Mesendoderm (in vitro differentiated cells): ENCODE measurements at regions not wholly inside any gene's neighbourhood (a gene's known extent, or its start where the extent isn't known, plus 50 kb on each side); places are given as distances from the start of the nearest gene placed in this dataset.

Experiments used
- DNase-seq: peaks from one replicate; pipeline ENCODE4 v3.0.0; 2013
- H2AK5ac ChIP-seq: 2 replicates; pipeline ENCODE4 v1.6.1; 2013; ENCODE audit warnings: low read length, inconsistent platforms
- H2BK120ac ChIP-seq: 2 replicates; pipeline ENCODE4 v1.6.1; 2013; ENCODE audit warnings: low read depth, mild to moderate bottlenecking, low read length, moderate library complexity, mixed read lengths
- H2BK15ac ChIP-seq: replicated peaks from 2 replicates; pipeline ENCODE4 v1.6.1; 2013; ENCODE audit warnings: low read depth, mild to moderate bottlenecking, moderate library complexity
- H2BK5ac ChIP-seq: 2 replicates; pipeline ENCODE4 v1.6.1; 2013; ENCODE audit warnings: low read length, inconsistent platforms
- H3K18ac ChIP-seq: 2 replicates; pipeline ENCODE4 v1.6.1; 2013; ENCODE audit warnings: mild to moderate bottlenecking, low read length, mixed read lengths
- H3K23ac ChIP-seq: one replicate; pipeline ENCODE4 v1.6.1; 2013; ENCODE audit warnings: low read length
- H3K27ac ChIP-seq: 2 replicates; pipeline ENCODE4 v1.5.1; 2013; ENCODE audit warnings: low read depth, mild to moderate bottlenecking, inconsistent platforms, low read length, moderate library complexity
- H3K27me3 ChIP-seq: 2 replicates; pipeline ENCODE4 v1.6.1; 2013; ENCODE audit warnings: low read length, control low read depth, mild to moderate bottlenecking, inconsistent platforms; ENCODE audit not compliant: insufficient read depth, poor library complexity
- H3K36me3 ChIP-seq: 2 replicates; pipeline ENCODE4 v1.6.1; 2013; ENCODE audit warnings: low read length, inconsistent platforms; ENCODE audit not compliant: control insufficient read depth, insufficient read depth
- H3K4ac ChIP-seq: one replicate; pipeline ENCODE4 v1.6.1; 2013; ENCODE audit warnings: low read depth, mild to moderate bottlenecking, low read length, moderate library complexity
- H3K4me1 ChIP-seq: 2 replicates; pipeline ENCODE4 v1.6.1; 2013; ENCODE audit warnings: low read depth, low read length, inconsistent platforms; ENCODE audit not compliant: control insufficient read depth
- H3K4me2 ChIP-seq: 2 replicates; pipeline ENCODE4 v1.6.1; 2013; ENCODE audit warnings: low read length
- H3K4me3 ChIP-seq: 2 replicates; pipeline ENCODE4 v1.5.1; 2013; ENCODE audit warnings: mild to moderate bottlenecking, low read length
- H3K56ac ChIP-seq: one replicate; pipeline ENCODE4 v1.6.1; 2013; ENCODE audit warnings: low read length
- H3K79me1 ChIP-seq: 2 replicates; pipeline ENCODE4 v1.6.1; 2013; ENCODE audit warnings: low read length, inconsistent platforms
- H3K79me2 ChIP-seq: 2 replicates; pipeline ENCODE4 v1.6.1; 2013; ENCODE audit warnings: mild to moderate bottlenecking, low read length; ENCODE audit not compliant: control insufficient read depth, insufficient read depth
- H3K9ac ChIP-seq: 2 replicates; pipeline ENCODE4 v1.6.1; 2013; ENCODE audit warnings: low read length, inconsistent platforms
- H4K5ac ChIP-seq: one replicate; pipeline ENCODE4 v1.6.1; 2013; ENCODE audit warnings: low read length
- H4K8ac ChIP-seq: one replicate; pipeline ENCODE4 v1.6.1; 2013; ENCODE audit warnings: low read depth, mild to moderate bottlenecking, control low read depth, low read length, moderate library complexity
- WGBS: extraction: QIAGEN DNeasy Blood & Tissue Kit; methylation state at CpG from one replicate; pipeline ENCODE4 v1.1.7; 2013; ENCODE audit warnings: low lambda C conversion rate, missing lambda C conversion rate; ENCODE audit not compliant: insufficient coverage; ENCODE audit errors: extremely low coverage; 5-methylcytosine and 5-hydroxymethylcytosine counted together

GRCh38 chr20:21809961-21810523, 104.6 kb downstream of the PAX1 start:
- no peak overlapping the region for H4K5ac ChIP-seq
- H2BK120ac ChIP-seq, result no peak overlapping the region
- no peak overlapping the region for H2BK5ac ChIP-seq
- H4K8ac ChIP-seq, result no peak overlapping the region
- no peak overlapping the region for H3K27ac ChIP-seq
- no peaks in the 10 kb centered on the region for H3K79me2 ChIP-seq
- no peak for DNase-seq
- no peak overlapping the region for H3K18ac ChIP-seq
- no peak overlapping the region for H3K23ac ChIP-seq
- no peak overlapping the region for H3K4me2 ChIP-seq
- H3K4me1 ChIP-seq, result no peaks in the 10 kb centered on the region
- H3K4me3 ChIP-seq, result no peak overlapping the region
- no peaks in the 10 kb centered on the region for H3K27me3 ChIP-seq
- H2AK5ac ChIP-seq, result no peak overlapping the region
- no CpG with 5 or more reads among the region's 18 CpGs for WGBS
- H3K56ac ChIP-seq, result no peak overlapping the region
- no peaks in the 10 kb centered on the region for H3K36me3 ChIP-seq
- no peak overlapping the region for H3K9ac ChIP-seq
- H3K79me1 ChIP-seq, result no peaks in the 10 kb centered on the region
- no peak overlapping the region for H2BK15ac ChIP-seq
- no peak overlapping the region for H3K4ac ChIP-seq

- Histone ChIP-seq H2BK15ac (no peak overlapping the region), H3K79me2 (no peaks in the 10 kb centered on the region), H4K5ac (no peak overlapping the region), H3K56ac (peak overlapping the region; percentile 58), H2BK5ac (no peak overlapping the region), H3K18ac (no peak overlapping the region), H3K79me1 (no peaks in the 10 kb centered on the region), H3K9ac (peak overlapping the region; percentile 30), H3K36me3 (no peaks in the 10 kb centered on the region), H3K27ac (no peak overlapping the region), H3K27me3 (no peaks in the 10 kb centered on the region), H3K4me1 (no peaks in the 10 kb centered on the region), H3K23ac (no peak overlapping the region), H2AK5ac (no peak overlapping the region), H3K4me2 (no peak overlapping the region), H2BK120ac (no peak overlapping the region), H4K8ac (no peak overlapping the region), H3K4me3 (no peak overlapping the region), H3K4ac (no peak overlapping the region)
- WGBS, result no CpG with 5 or more reads among the region's 31 CpGs
- DNase-seq, result peak; percentile 53
Measured at GRCh38 chr20:21808863-21809664, 103.6 kb downstream of the PAX1 start.

GRCh38 chr20:21808139-21808538, 102.7 kb downstream of the PAX1 start:
- Histone ChIP-seq H4K5ac (no peak overlapping the region), H3K9ac (no peak overlapping the region), H3K4me3 (no peak overlapping the region), H3K56ac (no peak overlapping the region), H3K4me2 (no peak overlapping the region), H2BK120ac (no peak overlapping the region), H4K8ac (no peak overlapping the region), H3K79me2 (no peaks in the 10 kb centered on the region), H3K27me3 (no peaks in the 10 kb centered on the region), H2BK15ac (no peak overlapping the region), H3K4ac (no peak overlapping the region), H3K79me1 (no peaks in the 10 kb centered on the region), H2AK5ac (no peak overlapping the region), H3K4me1 (no peaks in the 10 kb centered on the region), H3K23ac (no peak overlapping the region), H3K18ac (no peak overlapping the region), H3K36me3 (no peaks in the 10 kb centered on the region), H2BK5ac (no peak overlapping the region), H3K27ac (no peak overlapping the region)
- DNase-seq, result no peak
- WGBS, result no CpG with 5 or more reads among the region's 3 CpGs

- Histone ChIP-seq H3K23ac (no peak overlapping the region), H3K27me3 (no peaks in the 10 kb centered on the region), H2BK120ac (no peak overlapping the region), H3K4me1 (no peaks in the 10 kb centered on the region), H2BK15ac (no peak overlapping the region), H4K5ac (no peak overlapping the region), H3K56ac (no peak overlapping the region), H2BK5ac (no peak overlapping the region), H3K36me3 (no peaks in the 10 kb centered on the region), H3K4ac (no peak overlapping the region), H2AK5ac (no peak overlapping the region), H3K27ac (no peak overlapping the region), H4K8ac (no peak overlapping the region), H3K79me1 (no peaks in the 10 kb centered on the region), H3K79me2 (no peaks in the 10 kb centered on the region), H3K4me2 (no peak overlapping the region), H3K4me3 (no peak overlapping the region), H3K9ac (no peak overlapping the region), H3K18ac (no peak overlapping the region)
- no CpG with 5 or more reads among the region's 8 CpGs for WGBS
- no peak for DNase-seq
Measured at GRCh38 chr20:21804802-21805201, 99.3 kb downstream of the PAX1 start.

- Histone ChIP-seq H3K9ac (no peak overlapping the region), H3K18ac (no peak overlapping the region), H3K27ac (no peak overlapping the region), H3K4me1 (no peaks in the 10 kb centered on the region), H3K27me3 (no peaks in the 10 kb centered on the region), H2AK5ac (no peak overlapping the region), H3K79me2 (no peaks in the 10 kb centered on the region), H2BK5ac (no peak overlapping the region), H3K4me2 (no peak overlapping the region), H3K4me3 (no peak overlapping the region), H4K8ac (no peak overlapping the region), H3K4ac (no peak overlapping the region), H2BK120ac (no peak overlapping the region), H3K23ac (no peak overlapping the region), H3K56ac (no peak overlapping the region), H3K36me3 (no peaks in the 10 kb centered on the region), H4K5ac (no peak overlapping the region), H2BK15ac (no peak overlapping the region), H3K79me1 (no peaks in the 10 kb centered on the region)
- WGBS, result no CpG with 5 or more reads among the region's 4 CpGs
- no peak for DNase-seq
Measured at GRCh38 chr20:21801193-21801592, 95.7 kb downstream of the PAX1 start.
